Effector memory CD8-positive, alpha-beta T cell (primary cell): ENCODE measurements at regions not wholly inside any gene's neighbourhood (a gene's known extent, or its start where the extent isn't known, plus 50 kb on each side); places are given as distances from the start of the nearest gene placed in this dataset.

Experiments used
- ATAC-seq: fragments of 150-1000 bp; cut with Tn5 transposase; replicated peaks from 2 replicates; pipeline ENCODE4 v1.10.0; 2021; ENCODE audit warnings: mild to moderate bottlenecking, moderate library complexity
- DNase-seq, 3 experiments: peaks; one replicate each; pipeline ENCODE4 v3.0.0; 2021
- H3K27ac Mint-ChIP-seq, 2 donors: one replicate each; pipeline ENCODE4 v1.8.0; 2022; ENCODE audit warnings: mild to moderate bottlenecking in 2 of 2, mixed read lengths in 2 of 2, moderate library complexity in 2 of 2
- H3K27me3 Mint-ChIP-seq, 2 donors: one replicate each; pipeline ENCODE4 v1.8.0; 2022; ENCODE audit warnings: mixed read lengths in 2 of 2
- H3K36me3 Mint-ChIP-seq: one replicate; pipeline ENCODE4 v1.8.0; 2022; ENCODE audit warnings: mild to moderate bottlenecking, moderate library complexity, mixed read lengths; ENCODE audit not compliant: insufficient read depth
- H3K4me1 Mint-ChIP-seq, 2 donors: one replicate each; pipeline ENCODE4 v1.8.0; 2022; ENCODE audit warnings: low read depth in 2 of 2, mixed read lengths in 2 of 2
- H3K4me3 Mint-ChIP-seq, 2 donors: one replicate each; pipeline ENCODE4 v1.8.0; 2022; ENCODE audit warnings: mild to moderate bottlenecking in 2 of 2, mixed read lengths in 2 of 2, moderate library complexity in 2 of 2
- H3K9me3 Mint-ChIP-seq, 2 donors: one replicate each; pipeline ENCODE4 v1.8.0; 2022; ENCODE audit warnings: mixed read lengths in 2 of 2

GRCh38 chr7:24341691-24342413 lies 57.9 kb downstream of the NPY start:
- ATAC-seq (no peak), DNase-seq (no peak)
- Mint-ChIP-seq H3K4me3 (no peak overlapping the region), H3K4me1 (no peaks in the 10 kb centered on the region), H3K27ac (no peak overlapping the region), H3K27me3 (peaks cover 6 to 17% of the 10 kb centered on the region in 2 donors), H3K36me3 (no peaks in the 10 kb centered on the region), H3K9me3 (no peaks in the 10 kb centered on the region)

- no peak overlapping the region for H3K27ac Mint-ChIP-seq
- H3K4me1 Mint-ChIP-seq, result no peaks in the 10 kb centered on the region
- DNase-seq (no peak), ATAC-seq (no peak)
- H3K36me3 Mint-ChIP-seq, result no peaks in the 10 kb centered on the region
- H3K4me3 Mint-ChIP-seq, result no peak overlapping the region
- H3K9me3 Mint-ChIP-seq, result no peaks in the 10 kb centered on the region
- H3K27me3 Mint-ChIP-seq, result peaks cover 5 to 7% of the 10 kb centered on the region in 2 donors
Measured at GRCh38 chr7:24343614-24344013, 59.6 kb downstream of the NPY start.

GRCh38 chr7:24346129-24346528 lies 62.1 kb downstream of the NPY start:
- no peak for ATAC-seq
- Mint-ChIP-seq H3K36me3 (no peaks in the 10 kb centered on the region), H3K4me3 (no peak overlapping the region)

GRCh38 chr7:24346716-24347115 lies 62.7 kb downstream of the NPY start:
- Mint-ChIP-seq H3K9me3 (no peaks in the 10 kb centered on the region), H3K27me3 (peaks cover 22 to 23% of the 10 kb centered on the region in 2 donors), H3K4me3 (no peak overlapping the region), H3K4me1 (no peaks in the 10 kb centered on the region), H3K27ac (no peak overlapping the region), H3K36me3 (no peaks in the 10 kb centered on the region)
- ATAC-seq, result no peak
- DNase-seq, result no peak

More at GRCh38 chr7:24346129-24346528, 62.1 kb downstream of the NPY start:
- Mint-ChIP-seq H3K9me3 (no peaks in the 10 kb centered on the region), H3K4me1 (no peaks in the 10 kb centered on the region), H3K27me3 (peaks cover 19% of the 10 kb centered on the region in 2 donors), H3K27ac (no peak overlapping the region)
- DNase-seq, result no peak

GRCh38 chr7:24349339-24349738 lies 65.3 kb downstream of the NPY start:
- no peaks in the 10 kb centered on the region for H3K36me3 Mint-ChIP-seq
- H3K4me1 Mint-ChIP-seq, result no peaks in the 10 kb centered on the region
- H3K4me3 Mint-ChIP-seq, result no peak overlapping the region
- no peak for ATAC-seq
- DNase-seq, result no peak
- no peaks in the 10 kb centered on the region for H3K9me3 Mint-ChIP-seq
- peaks cover 36 to 41% of the 10 kb centered on the region in 2 donors for H3K27me3 Mint-ChIP-seq
- no peak overlapping the region for H3K27ac Mint-ChIP-seq

- DNase-seq (no peak), ATAC-seq (no peak)
- peaks cover 0 to 2% of the 10 kb centered on the region in 2 donors for H3K9me3 Mint-ChIP-seq
- peaks cover 36 to 42% of the 10 kb centered on the region in 2 donors for H3K27me3 Mint-ChIP-seq
- H3K36me3 Mint-ChIP-seq, result no peaks in the 10 kb centered on the region
- H3K27ac Mint-ChIP-seq, result no peak overlapping the region
- no peaks in the 10 kb centered on the region for H3K4me1 Mint-ChIP-seq
- H3K4me3 Mint-ChIP-seq, result no peak overlapping the region
Measured at GRCh38 chr7:24354456-24354855, 70.5 kb downstream of the NPY start.

- ATAC-seq (no peak), DNase-seq (no peak)
- Mint-ChIP-seq H3K4me3 (no peak overlapping the region), H3K36me3 (no peaks in the 10 kb centered on the region), H3K27ac (no peak overlapping the region), H3K27me3 (peaks cover 26 to 29% of the 10 kb centered on the region in 2 donors), H3K4me1 (no peaks in the 10 kb centered on the region), H3K9me3 (peaks cover 0 to 2% of the 10 kb centered on the region in 2 donors)
Measured at GRCh38 chr7:24356718-24357386, 72.9 kb downstream of the NPY start.

- H3K27ac Mint-ChIP-seq, result no peak overlapping the region
- no peak for ATAC-seq
- H3K27me3 Mint-ChIP-seq, result peaks cover 7 to 20% of the 10 kb centered on the region in 2 donors
- no peaks in the 10 kb centered on the region for H3K36me3 Mint-ChIP-seq
- H3K4me1 Mint-ChIP-seq, result no peaks in the 10 kb centered on the region
- H3K9me3 Mint-ChIP-seq, result no peaks in the 10 kb centered on the region
- DNase-seq, result no peak
- no peak overlapping the region for H3K4me3 Mint-ChIP-seq
Measured at GRCh38 chr7:24361001-24361400, 77.0 kb downstream of the NPY start.

- DNase-seq, result no peak
- Mint-ChIP-seq H3K27ac (no peak overlapping the region), H3K36me3 (no peaks in the 10 kb centered on the region), H3K4me1 (no peaks in the 10 kb centered on the region), H3K9me3 (no peaks in the 10 kb centered on the region), H3K27me3 (peaks cover 42 to 43% of the 10 kb centered on the region in 2 donors), H3K4me3 (no peak overlapping the region)
- ATAC-seq, result no peak
Measured at GRCh38 chr7:24365606-24366005, 81.6 kb downstream of the NPY start.

GRCh38 chr7:24366876-24367275 lies 82.9 kb downstream of the NPY start:
- H3K36me3 Mint-ChIP-seq, result no peaks in the 10 kb centered on the region
- H3K9me3 Mint-ChIP-seq, result no peaks in the 10 kb centered on the region
- H3K4me3 Mint-ChIP-seq, result no peak overlapping the region
- no peaks in the 10 kb centered on the region for H3K4me1 Mint-ChIP-seq
- peaks cover 42 to 51% of the 10 kb centered on the region in 2 donors for H3K27me3 Mint-ChIP-seq
- ATAC-seq, result no peak
- no peak for DNase-seq
- no peak overlapping the region for H3K27ac Mint-ChIP-seq

- Mint-ChIP-seq H3K9me3 (no peaks in the 10 kb centered on the region), H3K4me3 (no peak overlapping the region), H3K36me3 (no peaks in the 10 kb centered on the region), H3K4me1 (no peaks in the 10 kb centered on the region), H3K27me3 (peaks cover 42 to 61% of the 10 kb centered on the region in 2 donors), H3K27ac (no peak overlapping the region)
- no peak for ATAC-seq
- DNase-seq, result no peak
Measured at GRCh38 chr7:24368161-24368560, 84.2 kb downstream of the NPY start.

GRCh38 chr7:24370541-24370940 lies 86.6 kb downstream of the NPY start:
- H3K27me3 Mint-ChIP-seq, result peaks cover 33 to 76% of the 10 kb centered on the region in 2 donors
- ATAC-seq (no peak), DNase-seq (no peak)
- H3K4me3 Mint-ChIP-seq, result no peak overlapping the region
- no peaks in the 10 kb centered on the region for H3K9me3 Mint-ChIP-seq
- H3K27ac Mint-ChIP-seq, result no peak overlapping the region
- no peaks in the 10 kb centered on the region for H3K4me1 Mint-ChIP-seq
- peaks cover 2% of the 10 kb centered on the region for H3K36me3 Mint-ChIP-seq

GRCh38 chr7:24372961-24373955 lies 89.3 kb downstream of the NPY start:
- no peak overlapping the region for H3K4me3 Mint-ChIP-seq
- ATAC-seq (no peak), DNase-seq (no peak)
- peaks cover 12 to 62% of the 10 kb centered on the region in 2 donors for H3K27me3 Mint-ChIP-seq
- H3K36me3 Mint-ChIP-seq, result peaks cover 2% of the 10 kb centered on the region
- H3K4me1 Mint-ChIP-seq, result no peaks in the 10 kb centered on the region
- no peaks in the 10 kb centered on the region for H3K9me3 Mint-ChIP-seq
- no peak overlapping the region for H3K27ac Mint-ChIP-seq
